ENCODE measurements at regions not wholly inside any gene's neighbourhood (a gene's known extent, or its start where the extent isn't known, plus 50 kb on each side); places are given as distances from the start of the nearest gene placed in this dataset.

- no peak for DNase-seq (ENCODE audit: low spot score)
Measured at GRCh38 chr20:23253524-23253923, 97.1 kb upstream of the NXT1 start.

GRCh38 chr20:23251779-23252178 is 98.8 kb upstream of the NXT1 start:
- no peak for DNase-seq (ENCODE audit: low spot score)

GRCh38 chr20:23249541-23249940 is 101.0 kb upstream of the NXT1 start:
- DNase-seq (ENCODE audit: low spot score) = no peak

- DNase-seq (ENCODE audit: low spot score) = no peak
Measured at GRCh38 chr20:23248461-23248882, 102.1 kb upstream of the NXT1 start.

GRCh38 chr20:23246717-23247664 is 103.6 kb upstream of the NXT1 start:
- no peak for DNase-seq (ENCODE audit: low spot score)

- peak; percentile 6 for DNase-seq (ENCODE audit: low spot score)
Measured at GRCh38 chr20:23245553-23246181, 104.9 kb upstream of the NXT1 start.

GRCh38 chr20:23244916-23245552 is 105.6 kb upstream of the NXT1 start:
- DNase-seq (ENCODE audit: low spot score) = no peak

GRCh38 chr20:23244156-23244915 is 106.3 kb upstream of the NXT1 start:
- no peak for DNase-seq (ENCODE audit: low spot score)

GRCh38 chr20:23243791-23244155 is 106.8 kb upstream of the NXT1 start:
- DNase-seq (ENCODE audit: low spot score) = no peak

- no peak for DNase-seq (ENCODE audit: low spot score)
Measured at GRCh38 chr20:23242556-23243180, 107.9 kb upstream of the NXT1 start.

- no peak for DNase-seq (ENCODE audit: low spot score)
Measured at GRCh38 chr20:23242104-23242503, 108.5 kb upstream of the NXT1 start.

GRCh38 chr20:23241416-23241815 is 109.2 kb upstream of the NXT1 start:
- DNase-seq (ENCODE audit: low spot score) = no peak

- no peak for DNase-seq (ENCODE audit: low spot score)
Measured at GRCh38 chr20:23240519-23240918, 110.1 kb upstream of the NXT1 start.

- DNase-seq (ENCODE audit: low spot score) = no peak
Measured at GRCh38 chr20:23237201-23237600, 113.4 kb upstream of the NXT1 start.

GRCh38 chr20:23235173-23236027 is 115.2 kb upstream of the NXT1 start:
- no peak for DNase-seq (ENCODE audit: low spot score)

- no peak for DNase-seq (ENCODE audit: low spot score)
Measured at GRCh38 chr20:23234311-23235078, 116.1 kb upstream of the NXT1 start.

GRCh38 chr20:23233341-23233740 is 117.2 kb upstream of the NXT1 start:
- no peak for DNase-seq (ENCODE audit: low spot score)

GRCh38 chr20:23232679-23233308 is 117.8 kb upstream of the NXT1 start:
- DNase-seq (ENCODE audit: low spot score) = no peak

- DNase-seq (ENCODE audit: low spot score) = no peak
Measured at GRCh38 chr20:23232219-23232581, 118.4 kb upstream of the NXT1 start.
